NT2/D1 (cell line): ENCODE measurements at regions not wholly inside any gene's neighbourhood (a gene's known extent, or its start where the extent isn't known, plus 50 kb on each side); places are given as distances from the start of the nearest gene placed in this dataset.

ENCODE experiments used
- DNase-seq: peaks from one replicate; pipeline ENCODE4 v3.0.0-alpha.2; 2011; ENCODE audit warnings: low read depth, low spot score
- H3K27me3 ChIP-seq: 2 replicates; pipeline ENCODE4 v1.6.0; 2011; ENCODE audit warnings: mild to moderate bottlenecking; ENCODE audit not compliant: insufficient read length, insufficient read depth
- H3K36me3 ChIP-seq: 2 replicates; pipeline ENCODE4 v1.6.1; 2011; ENCODE audit warnings: mild to moderate bottlenecking, low read length, mixed read lengths; ENCODE audit not compliant: insufficient read depth, insufficient read length
- H3K4me1 ChIP-seq: 2 replicates; pipeline ENCODE4 v1.5.1; 2011; ENCODE audit not compliant: insufficient read depth, insufficient read length
- H3K4me3 ChIP-seq: 2 replicates; pipeline ENCODE4 v1.5.1; 2011; ENCODE audit warnings: low read depth; ENCODE audit not compliant: insufficient read length
- H3K9ac ChIP-seq: 2 replicates; pipeline ENCODE4 v1.6.0; 2011; ENCODE audit warnings: low read depth; ENCODE audit not compliant: insufficient read length
- H3K9me3 ChIP-seq: 2 replicates; pipeline ENCODE4 v1.5.1; 2011; ENCODE audit warnings: mild to moderate bottlenecking, low read length; ENCODE audit not compliant: insufficient read depth
- SUZ12 ChIP-seq: IDR thresholded peaks from 2 replicates; pipeline ENCODE4 v1.6.1; 2011; ENCODE audit not compliant: insufficient read length, insufficient read depth; ENCODE audit errors: extremely low read depth
- YY1 ChIP-seq: IDR thresholded peaks from 2 replicates; pipeline ENCODE4 v1.6.1; 2011; ENCODE audit not compliant: insufficient read length, insufficient read depth
- ZNF274 ChIP-seq: IDR thresholded peaks from 2 replicates; pipeline ENCODE4 v1.6.1; 2011; ENCODE audit warnings: mild to moderate bottlenecking, low read depth, low read length

DNA sequence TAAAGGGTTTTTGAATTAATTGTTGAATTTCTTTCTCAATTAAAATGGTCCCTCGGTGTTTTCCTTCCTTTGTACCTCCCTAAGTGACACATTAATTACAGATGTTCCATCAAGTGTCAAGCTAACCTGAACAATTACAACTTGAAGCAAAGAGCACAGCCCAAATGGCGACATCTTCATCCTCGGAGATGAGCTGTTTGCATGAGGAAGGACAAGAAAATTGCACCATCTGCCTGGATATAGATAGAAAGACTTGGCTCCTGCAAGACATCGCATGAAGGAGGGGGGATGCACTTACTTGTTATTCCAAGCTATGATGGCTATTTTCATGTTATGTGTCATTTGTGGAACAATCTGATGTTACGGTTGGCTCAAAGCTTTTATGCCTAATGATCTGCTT lies 86.4 kb upstream of the ZKSCAN2 start:
- H3K27me3 ChIP-seq: no peaks in the 10 kb centered on the region
- no peaks in the 10 kb centered on the region for H3K4me1 ChIP-seq
- no peaks in the 10 kb centered on the region for H3K9me3 ChIP-seq
- no peak overlapping the region for H3K9ac ChIP-seq
- no peak for TF ChIP-seq ZNF274
- no peak for TF ChIP-seq SUZ12
- TF ChIP-seq YY1: no peak
- no peak for DNase-seq
- no peak overlapping the region for H3K4me3 ChIP-seq
- H3K36me3 ChIP-seq: no peaks in the 10 kb centered on the region

DNA sequence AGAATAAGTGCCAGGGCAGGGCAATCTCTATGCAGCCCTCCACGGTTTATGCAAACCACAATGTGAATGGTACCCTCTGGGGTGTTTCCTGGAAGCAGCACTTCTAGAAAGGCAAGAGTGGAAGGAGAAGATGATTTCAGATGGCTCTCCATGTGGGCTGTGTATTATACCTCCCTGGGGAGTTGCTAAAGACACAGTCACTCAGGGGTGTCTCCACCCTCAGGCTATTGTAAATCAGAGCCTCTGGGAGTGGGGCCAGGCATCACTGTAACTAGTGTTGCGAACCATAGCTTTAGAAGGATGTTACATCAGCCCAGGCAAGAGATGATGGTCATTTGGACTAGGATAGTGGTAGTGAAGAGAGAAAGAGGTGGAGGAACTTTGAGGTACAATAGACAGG lies 83.3 kb upstream of the ZKSCAN2 start:
- H3K27me3 ChIP-seq: no peaks in the 10 kb centered on the region

DNA sequence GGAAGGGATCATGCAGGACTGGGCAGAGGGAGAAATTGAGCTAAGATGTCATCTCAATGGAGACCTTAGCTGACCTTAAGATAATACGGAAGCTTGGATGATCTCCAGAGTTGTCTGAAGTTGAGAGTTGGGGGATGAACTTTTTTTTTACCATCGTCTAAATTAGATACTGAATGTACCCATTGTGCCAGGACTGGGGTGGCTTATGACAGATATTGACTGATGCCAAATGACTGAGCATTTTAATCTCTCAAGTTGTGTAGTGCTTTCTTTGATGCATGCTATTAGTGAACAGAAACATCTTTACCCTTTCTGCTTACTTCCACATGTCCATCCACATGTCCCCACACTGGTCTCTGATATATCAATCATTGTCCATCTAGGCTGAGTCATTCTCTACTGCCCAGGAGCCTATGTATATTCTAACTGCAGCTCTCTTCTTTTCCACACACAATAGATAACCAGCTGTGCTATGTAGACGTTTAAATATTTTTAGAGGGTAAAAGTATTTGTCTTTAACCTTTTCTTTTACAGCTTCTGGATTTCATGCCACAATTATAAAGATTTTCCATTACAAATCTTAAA lies 60.2 kb upstream of the ZKSCAN2 start:
- no peaks in the 10 kb centered on the region for H3K27me3 ChIP-seq

More for the DNA sequence above, 83.3 kb upstream of the ZKSCAN2 start:
- TF ChIP-seq SUZ12 (no peak), ZNF274 (no peak), YY1 (no peak)
- Histone ChIP-seq H3K9ac (no peak overlapping the region), H3K4me3 (no peak overlapping the region), H3K4me1 (no peaks in the 10 kb centered on the region), H3K9me3 (no peaks in the 10 kb centered on the region), H3K36me3 (no peaks in the 10 kb centered on the region)
- no peak for DNase-seq

GRCh38 chr16:25311950-25312349 lies 54.3 kb upstream of the ZKSCAN2 start:
- no peaks in the 10 kb centered on the region for H3K27me3 ChIP-seq
- H3K36me3 ChIP-seq: no peaks in the 10 kb centered on the region
- peaks cover 27% of the 10 kb centered on the region for H3K9me3 ChIP-seq
- TF ChIP-seq YY1 (no peak), SUZ12 (no peak), ZNF274 (no peak)
- no peaks in the 10 kb centered on the region for H3K4me1 ChIP-seq
- no peak overlapping the region for H3K4me3 ChIP-seq
- no peak overlapping the region for H3K9ac ChIP-seq
- DNase-seq: no peak

More for the DNA sequence above, 60.2 kb upstream of the ZKSCAN2 start:
- Histone ChIP-seq H3K4me3 (no peak overlapping the region), H3K36me3 (no peaks in the 10 kb centered on the region), H3K9me3 (peaks cover 2% of the 10 kb centered on the region; the same call in 1 of the 2 replicates), H3K9ac (no peak overlapping the region), H3K4me1 (no peaks in the 10 kb centered on the region)
- TF ChIP-seq SUZ12: no peak
- no peak for TF ChIP-seq ZNF274
- TF ChIP-seq YY1: no peak
- DNase-seq: peak; percentile 15

DNA sequence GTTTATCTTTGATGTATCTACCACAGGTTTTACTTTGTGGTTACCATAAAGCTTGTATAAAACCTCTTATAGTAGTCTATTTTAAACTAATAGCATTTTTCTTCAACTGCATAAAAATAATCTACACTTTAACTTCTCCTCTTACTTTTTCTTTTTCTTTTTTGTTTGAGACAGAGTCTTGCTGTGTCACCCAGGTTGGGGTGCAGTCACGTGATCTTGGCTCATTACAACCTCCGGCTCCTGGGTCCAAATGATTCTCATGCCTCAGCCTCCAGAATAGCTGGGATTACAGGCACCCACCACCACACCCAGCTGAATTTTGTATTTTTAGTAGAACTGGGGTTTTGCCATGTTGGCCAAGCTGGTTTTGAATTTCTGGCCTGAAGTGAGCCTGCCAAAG lies 53.4 kb upstream of the ZKSCAN2 start:
- Histone ChIP-seq H3K36me3 (no peaks in the 10 kb centered on the region), H3K9me3 (peaks cover 27% of the 10 kb centered on the region), H3K4me1 (no peaks in the 10 kb centered on the region), H3K9ac (no peak overlapping the region), H3K4me3 (no peak overlapping the region), H3K27me3 (no peaks in the 10 kb centered on the region)
- TF ChIP-seq SUZ12: no peak
- TF ChIP-seq ZNF274: no peak
- TF ChIP-seq YY1: no peak
- no peak for DNase-seq
